Breast epithelium (tissue), 3 donors: ENCODE measurements at regions not wholly inside any gene's neighbourhood (a gene's known extent, or its start where the extent isn't known, plus 50 kb on each side); places are given as distances from the start of the nearest gene placed in this dataset.

ENCODE experiments used
- CTCF ChIP-seq, 3 donors: fragments of 450-650 bp; IDR thresholded peaks; one replicate each; pipeline ENCODE4 v1.5.1; 2016 to 2017; ENCODE audit warnings: antibody characterized with exemption in 3 of 3, mild to moderate bottlenecking in 3 of 3, moderate library complexity in 3 of 3
- POLR2A ChIP-seq: fragments of 450-650 bp; IDR thresholded peaks from one replicate; pipeline ENCODE4 v1.6.1; 2016; ENCODE audit warnings: antibody characterized with exemption, mild to moderate bottlenecking, moderate library complexity
- POLR2AphosphoS5 ChIP-seq, 3 donors: sonication (generic); formaldehyde crosslinking; IDR thresholded peaks; one replicate each; pipeline ENCODE4 v1.6.1; 2017; ENCODE audit warnings: antibody characterized with exemption in 3 of 3

- TF ChIP-seq CTCF (IDR thresholded peaks at IDR 0.05) (no peak), POLR2A (no peak), POLR2AphosphoS5 (IDR thresholded peaks at IDR 0.05) (no peak)
Observed at GRCh38 chr3:75396316-75396802, 267.8 kb upstream of the FRG2C start.
